Activated CD4-positive, alpha-beta T cell treated with anti-CD3 and anti-CD28 coated beads for 4 hours (primary cell): ENCODE measurements at regions not wholly inside any gene's neighbourhood (a gene's known extent, or its start where the extent isn't known, plus 50 kb on each side); places are given as distances from the start of the nearest gene placed in this dataset.
"Not testable (repeated sequence)": the region's sequence is repeated elsewhere in the genome, so short reads cannot be mapped to it uniquely, and the experiment has no call there.

ENCODE experiments used
- DNase-seq, 2 donors: peaks; one replicate each; pipeline ENCODE4 v3.0.0-alpha.2; 2020

DNA sequence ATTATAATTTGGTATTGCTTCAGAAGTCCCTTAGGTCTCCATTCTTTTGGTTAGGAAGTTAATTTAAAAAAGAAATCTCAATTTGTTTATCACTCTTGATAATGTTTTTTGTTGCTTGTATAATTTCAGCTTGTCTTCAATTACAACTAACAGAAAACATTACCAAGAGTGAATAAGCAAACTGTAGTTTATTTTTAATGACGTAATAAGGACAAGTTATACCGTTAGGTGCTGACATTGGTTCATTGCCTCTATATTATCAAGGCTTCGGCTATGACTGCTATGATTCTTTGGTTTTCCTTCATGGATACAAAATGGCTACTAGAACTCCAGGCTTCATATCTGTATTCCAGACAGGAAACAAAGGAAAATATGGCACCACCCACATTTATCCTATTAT, 220.6 kb downstream of the PTGER3 start:
- DNase-seq: no peak

- DNase-seq: no peak
Measured at GRCh38 chr1:70828177-70828576, 219.4 kb downstream of the PTGER3 start.

DNA sequence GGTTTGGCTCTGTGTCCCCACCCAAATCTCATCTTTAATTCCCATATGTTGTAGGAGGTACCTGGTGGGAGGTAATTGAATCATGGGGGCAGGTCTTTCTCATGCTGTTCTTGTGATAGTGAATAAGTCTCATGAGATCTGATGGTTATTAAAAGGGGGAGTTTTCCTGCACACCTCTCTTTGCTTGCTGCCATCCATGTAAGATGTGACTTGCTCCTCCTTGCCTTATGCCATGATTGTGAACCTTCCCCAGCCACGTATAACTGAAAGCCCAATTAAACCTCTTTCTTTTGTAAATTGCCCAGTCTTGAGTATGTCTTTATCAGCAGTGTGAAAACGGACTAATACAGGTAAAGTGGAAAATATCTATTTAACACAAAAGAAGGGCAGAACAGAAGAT, 213.3 kb downstream of the PTGER3 start:
- DNase-seq: not testable (repeated sequence)

DNA sequence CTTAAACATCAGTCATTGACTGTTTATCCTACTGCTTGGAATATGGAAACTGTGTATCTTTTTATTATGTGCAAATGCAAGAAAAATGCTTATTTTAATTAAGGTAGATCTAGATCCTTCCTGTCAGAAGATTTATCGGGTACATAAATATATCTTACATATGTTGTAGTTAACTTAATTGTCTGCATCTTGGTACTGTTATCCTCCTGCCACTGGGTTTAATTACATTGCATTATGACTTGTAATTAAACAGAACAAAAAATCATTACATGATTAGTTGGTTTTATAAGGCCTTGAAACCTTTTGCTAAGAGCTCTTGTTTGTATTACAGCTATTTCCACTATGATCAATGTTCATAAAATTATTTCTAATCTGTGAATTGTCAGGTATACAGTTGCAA, 211.2 kb downstream of the PTGER3 start:
- DNase-seq: no peak

DNA sequence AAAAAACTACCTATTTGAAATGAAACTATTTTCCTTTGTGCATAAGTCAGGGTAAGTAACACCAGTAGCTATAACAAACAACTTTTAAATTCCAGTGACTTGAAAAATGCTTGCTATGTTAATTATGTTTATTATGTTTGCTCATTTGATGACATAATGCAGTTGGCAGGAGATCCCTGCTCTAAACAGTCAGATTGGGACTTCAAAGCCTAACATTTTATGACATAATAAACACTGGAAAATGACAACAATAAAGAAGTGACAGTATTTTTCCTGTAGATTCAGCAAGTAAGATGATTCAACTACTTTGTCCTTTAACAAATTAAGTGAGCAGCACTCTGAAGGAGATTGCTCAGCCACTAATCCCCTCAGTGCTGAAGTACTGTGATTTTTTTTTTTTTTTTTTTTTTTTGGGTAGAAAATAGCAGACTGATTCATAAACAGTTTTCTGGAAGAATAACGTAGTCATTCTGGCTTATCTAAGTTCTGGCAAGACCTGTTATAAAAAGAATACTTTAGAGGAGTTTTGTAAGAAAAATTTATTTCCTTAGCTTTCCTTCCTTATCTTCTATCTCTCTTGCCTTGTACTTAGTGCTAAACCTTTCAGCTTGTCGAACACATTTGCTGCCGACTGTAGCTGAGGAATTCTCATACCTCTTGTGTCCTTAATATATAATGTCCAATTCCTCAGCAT, 207.2 kb downstream of the PTGER3 start:
- DNase-seq: no peak

DNA sequence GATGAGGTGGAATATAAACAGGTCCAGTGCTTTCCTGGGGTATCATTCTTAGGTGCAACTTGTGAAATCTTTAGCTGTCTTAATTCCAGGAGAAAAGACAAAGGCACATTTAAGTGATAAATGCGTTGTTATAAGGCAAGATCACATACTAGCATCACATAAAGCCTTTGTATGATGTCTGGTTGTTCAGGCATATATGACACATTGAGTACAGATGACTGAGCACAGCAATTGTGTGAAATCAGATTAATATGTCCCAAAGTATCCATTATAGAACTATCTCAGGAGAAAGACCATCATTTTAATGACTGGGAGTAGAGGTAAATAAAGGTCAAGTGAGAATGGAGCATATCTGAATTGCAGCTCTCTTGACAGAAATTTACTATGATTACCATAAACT, 205.1 kb downstream of the PTGER3 start:
- DNase-seq: no peak

DNA sequence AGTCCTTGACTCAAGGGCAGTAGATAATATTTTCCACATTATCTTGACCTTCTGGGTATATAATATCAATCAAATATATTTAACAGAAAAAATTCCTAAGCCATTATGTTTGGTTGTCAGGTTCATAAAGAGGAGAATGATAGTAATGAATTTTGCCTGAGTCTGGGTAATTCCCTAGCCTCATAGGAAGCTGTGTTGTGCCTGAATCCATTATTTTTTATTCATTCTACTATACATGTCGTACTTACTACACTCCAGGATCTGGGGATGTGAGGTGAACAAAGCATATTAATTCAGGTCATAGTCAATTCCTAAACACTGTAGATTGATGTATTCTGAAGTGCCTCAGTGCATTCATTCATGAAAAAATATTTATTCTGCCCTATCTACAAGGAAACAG, 204.2 kb downstream of the PTGER3 start:
- no peak for DNase-seq

DNA sequence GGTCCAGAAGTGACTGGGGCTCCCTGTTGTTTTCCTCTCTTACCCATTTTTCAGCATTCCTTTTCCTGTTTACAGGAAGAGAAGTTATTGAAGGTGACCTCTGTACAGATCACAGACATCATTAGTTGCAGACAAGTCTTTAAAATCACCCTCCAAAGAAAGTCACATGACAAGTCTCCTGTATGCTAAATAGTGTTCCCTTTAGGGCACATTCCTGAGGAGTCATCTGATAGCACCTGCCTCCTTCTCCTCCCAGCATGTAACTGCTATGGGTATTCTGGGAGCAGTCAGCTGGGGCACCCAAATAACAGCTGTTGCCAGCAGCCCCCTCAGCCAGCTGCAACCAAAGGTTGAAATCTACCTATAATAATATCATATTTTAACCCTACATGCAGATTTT, 200.6 kb downstream of the PTGER3 start:
- no peak for DNase-seq

DNA sequence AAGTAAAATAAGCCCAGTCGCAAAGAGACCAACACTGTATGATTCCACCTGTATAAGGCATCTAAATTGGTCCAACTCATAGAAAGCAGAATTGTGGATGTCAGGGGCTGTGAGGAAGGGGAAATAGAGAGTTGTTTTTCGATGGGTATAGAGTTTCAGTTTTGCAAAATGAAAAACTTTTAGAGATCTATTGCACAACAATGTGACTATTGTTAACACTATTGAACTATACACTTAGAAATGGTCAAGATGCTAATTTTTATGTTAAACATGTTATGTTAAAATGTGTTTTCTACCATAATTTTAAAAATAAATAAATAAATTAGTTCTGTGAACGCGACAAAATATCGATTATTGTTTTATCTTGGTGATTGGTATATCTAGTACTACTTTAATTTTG, 192.4 kb downstream of the PTGER3 start:
- no peak for DNase-seq

DNA sequence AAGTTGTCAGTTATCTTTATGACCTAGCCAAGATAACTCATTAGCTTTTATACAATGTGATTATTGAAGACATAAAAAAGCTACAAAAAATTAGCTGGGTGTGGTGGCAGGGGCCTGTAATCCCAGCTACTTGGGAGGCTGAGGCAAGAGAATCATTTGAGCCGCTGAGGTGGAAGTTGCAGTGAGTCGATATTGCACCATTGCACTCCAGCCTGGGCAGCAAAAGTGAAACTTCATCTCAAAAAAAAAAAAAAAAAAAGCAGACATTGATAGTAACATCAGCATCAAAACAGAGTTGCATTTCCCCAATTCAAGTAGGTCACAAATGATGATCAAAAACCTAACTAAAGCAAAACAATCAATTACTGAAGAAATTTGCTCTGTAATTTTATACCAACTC, 191.4 kb downstream of the PTGER3 start:
- no peak for DNase-seq

GRCh38 chr1:70863239-70863638, 184.4 kb downstream of the PTGER3 start:
- no peak for DNase-seq

DNA sequence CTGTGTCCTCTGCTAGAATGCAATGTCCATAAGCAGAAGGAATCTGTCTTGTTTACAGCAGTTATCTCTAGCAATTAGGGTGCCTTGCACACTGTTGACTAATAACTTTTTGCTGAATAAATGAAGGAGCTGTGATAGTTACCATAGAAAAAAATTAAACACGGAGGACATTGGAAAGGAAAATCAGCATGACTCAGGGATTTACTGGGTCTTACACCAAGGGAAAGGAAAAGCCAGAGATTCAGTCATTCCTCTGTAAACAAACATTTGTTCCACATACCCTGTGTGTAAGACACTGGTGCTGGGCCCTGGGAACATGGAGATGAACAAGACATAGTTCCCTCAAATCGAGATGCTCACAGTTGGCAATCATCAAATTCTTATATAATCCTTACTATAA, 183.3 kb downstream of the PTGER3 start:
- DNase-seq: no peak

- no peak for DNase-seq
Measured at GRCh38 chr1:70866542-70867264, 180.9 kb downstream of the PTGER3 start.

GRCh38 chr1:70871790-70872189, 175.8 kb downstream of the PTGER3 start:
- no peak for DNase-seq

GRCh38 chr1:70874063-70874462, 173.6 kb downstream of the PTGER3 start:
- no peak for DNase-seq

- DNase-seq: no peak
Measured at GRCh38 chr1:70874818-70875217, 172.8 kb downstream of the PTGER3 start.

GRCh38 chr1:70877343-70877742, 170.3 kb downstream of the PTGER3 start:
- no peak for DNase-seq

GRCh38 chr1:70887936-70888335, 159.7 kb downstream of the PTGER3 start:
- DNase-seq: no peak

DNA sequence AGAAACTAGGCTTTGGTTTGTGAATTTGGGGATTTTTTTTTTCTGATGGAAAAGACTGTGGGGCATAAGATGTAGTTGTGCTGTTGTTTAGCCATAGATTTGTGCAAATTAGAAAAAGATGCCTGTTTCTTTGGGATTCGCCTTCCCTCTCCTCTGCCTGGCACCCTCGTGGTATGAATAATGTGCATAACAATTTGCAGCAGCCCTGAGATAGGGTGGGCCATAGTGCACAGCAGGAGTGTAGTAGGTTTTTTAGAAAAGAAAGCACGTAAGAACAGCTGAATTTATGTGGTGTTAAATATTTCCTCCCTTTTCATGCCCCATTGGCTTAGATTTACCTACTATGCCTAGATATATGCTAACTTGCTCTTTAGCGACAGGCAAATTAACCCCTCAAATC, 158.9 kb downstream of the PTGER3 start:
- DNase-seq: no peak

- DNase-seq: no peak
Measured at GRCh38 chr1:70890408-70890807, 157.2 kb downstream of the PTGER3 start.

DNA sequence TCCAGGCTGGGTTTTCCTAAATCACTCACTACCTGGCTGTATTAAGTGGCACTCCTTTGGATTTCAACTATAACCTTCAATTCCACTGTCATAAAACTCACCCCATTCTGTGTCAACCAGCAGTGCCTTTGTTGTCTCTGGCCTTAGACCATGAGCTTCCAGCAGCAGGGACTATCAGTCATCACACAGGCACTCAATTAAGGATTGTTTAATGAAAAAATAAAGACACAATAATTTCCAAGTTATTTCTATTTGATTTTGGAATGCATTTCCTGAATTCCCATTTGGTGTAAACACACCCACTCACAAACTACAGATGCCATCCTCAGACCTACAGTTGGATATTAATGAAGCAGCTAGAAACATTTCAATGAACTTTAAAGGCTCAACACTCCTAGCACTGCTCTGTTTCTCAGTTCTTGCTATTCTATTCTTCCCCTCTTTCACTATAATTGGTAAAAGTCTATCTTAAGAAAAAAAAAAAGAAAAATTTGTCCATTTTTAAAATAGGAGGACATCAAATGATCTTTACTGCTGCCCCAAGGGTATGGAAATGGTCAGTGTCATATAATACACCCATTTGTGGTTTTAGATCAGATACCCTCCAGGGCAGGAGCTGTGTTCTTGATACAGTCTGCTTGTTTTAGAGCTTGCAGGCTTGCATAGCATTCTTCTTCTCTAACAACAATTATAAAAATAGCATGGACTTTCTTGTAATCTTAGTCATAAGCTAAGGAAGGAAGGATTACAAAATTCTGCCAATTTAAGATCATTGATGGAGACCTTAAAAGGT, 156.4 kb downstream of the PTGER3 start:
- DNase-seq: no peak

- no peak for DNase-seq
Measured at GRCh38 chr1:70892140-70892539, 155.5 kb downstream of the PTGER3 start.

DNA sequence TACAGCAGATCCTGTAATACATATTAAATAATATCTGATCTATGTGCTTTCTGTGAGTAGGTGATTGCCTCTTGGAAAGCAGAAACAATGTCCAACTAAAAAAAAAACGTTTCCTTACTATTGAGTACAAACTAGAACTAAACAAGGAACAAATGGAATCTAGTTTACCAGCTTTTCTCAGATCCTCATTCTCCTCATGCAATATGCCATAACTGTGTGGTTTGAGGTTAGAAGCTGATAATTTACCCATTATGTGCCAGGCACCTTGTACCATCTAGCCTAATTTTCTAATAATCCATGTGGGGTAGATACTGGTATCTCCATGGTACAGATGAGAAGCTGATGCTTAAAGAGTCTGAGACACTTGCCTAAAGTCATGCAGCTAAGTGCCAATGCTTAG, 154.7 kb downstream of the PTGER3 start:
- no peak for DNase-seq

GRCh38 chr1:70893381-70893780, 154.2 kb downstream of the PTGER3 start:
- no peak for DNase-seq
